ENCODE measurements at regions not wholly inside any gene's neighbourhood (a gene's known extent, or its start where the extent isn't known, plus 50 kb on each side); places are given as distances from the start of the nearest gene placed in this dataset.

- TF ChIP-seq CTCF (conservative IDR thresholded peaks at IDR 0.05 in 1 of 2, IDR thresholded peaks at IDR 0.05 in 1 of 2; ENCODE audit: extremely low read depth in 1 of 2, insufficient read depth in 1 of 2, low read depth in 1 of 2, low read length in 2 of 2) (no peak), EZH2 (IDR thresholded peaks at IDR 0.05; ENCODE audit: borderline replicate concordance, low read length) (no peak)
Measured at GRCh38 chr18:57984490-57985115, 59.4 kb upstream of the NEDD4L start.

Data from mammary epithelial cell (primary cell).